HG03457 (cell line): ENCODE measurements at regions not wholly inside any gene's neighbourhood (a gene's known extent, or its start where the extent isn't known, plus 50 kb on each side); places are given as distances from the start of the nearest gene placed in this dataset.
"Not testable (repeated sequence)": the region's sequence is repeated elsewhere in the genome, so short reads cannot be mapped to it uniquely, and the experiment has no call there.

Source experiments
- ATAC-seq: cut with Tn5 transposase; IDR thresholded peaks from one replicate; pipeline ENCODE4 v1.9.1; 2021; ENCODE audit warnings: moderate number of reproducible peaks; ENCODE audit not compliant: unreplicated experiment

GRCh38 chr14:48622980-48623379 lies 947.6 kb upstream of the MDGA2 start:
- no peak for ATAC-seq

- ATAC-seq, result no peak
Observed at GRCh38 chr14:48618057-48618456, 942.7 kb upstream of the MDGA2 start.

- ATAC-seq, result no peak
Observed at GRCh38 chr14:48616931-48617330, 941.5 kb upstream of the MDGA2 start.

DNA sequence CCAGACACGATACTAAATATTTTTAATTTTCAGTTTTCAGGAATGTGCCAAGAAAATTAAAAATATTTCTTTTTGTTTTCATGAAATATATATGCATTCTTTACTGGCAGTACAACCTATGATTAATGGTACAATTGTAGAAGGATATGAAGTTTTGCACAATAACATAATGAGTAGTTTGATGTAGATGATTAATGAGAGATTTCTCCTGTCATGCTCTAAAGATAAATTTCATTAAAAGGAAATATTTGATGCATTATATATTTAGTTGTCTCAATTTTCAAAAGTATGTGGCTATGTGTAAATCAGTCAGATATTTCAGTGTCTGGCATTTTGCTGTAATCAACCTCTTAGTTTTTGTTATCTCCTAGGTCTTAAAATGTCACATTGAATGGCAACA lies 940.2 kb upstream of the MDGA2 start:
- ATAC-seq, result no peak

GRCh38 chr14:48614003-48614402 lies 938.6 kb upstream of the MDGA2 start:
- no peak for ATAC-seq

DNA sequence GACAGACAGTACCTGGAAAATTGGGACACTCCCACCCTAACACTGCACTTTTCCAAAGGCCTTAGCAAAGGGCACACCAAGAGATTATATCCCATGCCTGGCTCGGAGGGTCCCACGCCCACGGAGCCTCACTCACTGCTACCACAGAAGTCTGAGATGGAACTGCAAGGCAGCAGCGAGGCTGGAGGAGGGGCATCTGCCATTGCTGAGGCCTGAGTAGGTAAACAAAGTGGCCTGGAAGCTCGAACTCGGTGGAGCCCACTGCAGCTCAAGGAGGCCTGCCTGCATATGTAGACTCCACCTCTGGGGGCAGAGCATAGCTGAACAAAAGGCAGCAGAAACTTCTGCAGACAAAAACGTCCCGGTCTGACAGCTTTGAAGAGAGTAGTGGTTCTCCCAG lies 931.6 kb upstream of the MDGA2 start:
- ATAC-seq, result not testable (repeated sequence)

DNA sequence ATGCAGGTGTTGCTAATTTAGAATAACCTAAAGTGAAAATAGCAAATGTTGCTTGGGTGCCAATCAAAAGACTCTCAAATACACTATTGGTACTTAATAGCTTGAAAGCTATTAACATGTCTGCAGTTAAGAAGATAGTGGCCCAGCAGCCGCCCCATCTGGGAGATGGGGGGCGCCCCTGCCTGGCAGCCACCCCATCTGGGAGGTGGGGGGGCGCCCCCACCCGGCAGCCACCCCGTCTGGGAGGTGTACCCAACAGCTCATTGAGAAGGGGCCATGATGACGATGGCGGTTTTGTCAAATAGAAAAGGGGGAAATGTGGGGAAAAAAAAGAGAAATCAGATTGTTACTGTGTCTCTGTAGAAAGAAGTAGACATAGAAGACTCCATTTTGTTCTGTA lies 923.1 kb upstream of the MDGA2 start:
- ATAC-seq, result no peak

GRCh38 chr14:48586099-48586498 lies 910.7 kb upstream of the MDGA2 start:
- ATAC-seq, result no peak

GRCh38 chr14:48584031-48584430 lies 908.6 kb upstream of the MDGA2 start:
- peak; percentile 89 for ATAC-seq

DNA sequence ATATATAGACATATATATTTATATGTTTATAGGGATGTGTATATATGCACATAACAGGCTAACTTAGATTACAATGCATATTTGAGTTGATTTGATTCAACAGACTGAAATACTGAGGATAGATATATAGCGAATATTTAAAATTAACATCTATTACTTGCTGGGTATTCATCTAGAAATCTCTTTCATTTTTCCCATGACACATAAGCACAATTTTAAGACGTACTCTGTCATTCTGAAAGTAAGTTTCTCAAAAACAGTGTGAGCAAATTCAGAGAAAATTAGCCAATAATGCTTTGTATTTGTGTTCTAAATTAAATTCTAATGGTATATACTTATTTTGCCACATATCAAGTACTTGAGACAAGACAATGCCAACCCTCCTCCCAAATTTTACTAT lies 907.5 kb upstream of the MDGA2 start:
- ATAC-seq, result no peak

DNA sequence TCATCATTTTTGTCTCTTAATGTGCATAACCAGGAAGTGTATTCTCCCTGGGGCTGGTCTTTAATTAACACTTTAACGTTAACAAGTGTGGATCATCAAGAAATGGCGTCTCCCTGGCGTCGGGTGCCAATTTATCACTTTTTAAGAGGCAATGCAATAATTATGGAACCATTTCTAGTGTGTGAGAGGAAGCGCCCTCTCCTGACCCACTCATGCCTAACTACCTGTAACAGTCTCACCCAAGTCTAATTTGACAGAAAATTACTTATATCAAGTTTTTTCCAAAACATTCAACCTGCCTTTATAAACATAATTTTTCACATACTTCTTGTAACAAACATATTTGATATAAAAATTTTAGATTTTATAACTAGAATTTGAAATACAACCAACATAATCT lies 905.3 kb upstream of the MDGA2 start:
- ATAC-seq, result no peak

GRCh38 chr14:48575772-48576171 lies 900.4 kb upstream of the MDGA2 start:
- no peak for ATAC-seq

- no peak for ATAC-seq
Observed at GRCh38 chr14:48568688-48569087, 893.3 kb upstream of the MDGA2 start.

DNA sequence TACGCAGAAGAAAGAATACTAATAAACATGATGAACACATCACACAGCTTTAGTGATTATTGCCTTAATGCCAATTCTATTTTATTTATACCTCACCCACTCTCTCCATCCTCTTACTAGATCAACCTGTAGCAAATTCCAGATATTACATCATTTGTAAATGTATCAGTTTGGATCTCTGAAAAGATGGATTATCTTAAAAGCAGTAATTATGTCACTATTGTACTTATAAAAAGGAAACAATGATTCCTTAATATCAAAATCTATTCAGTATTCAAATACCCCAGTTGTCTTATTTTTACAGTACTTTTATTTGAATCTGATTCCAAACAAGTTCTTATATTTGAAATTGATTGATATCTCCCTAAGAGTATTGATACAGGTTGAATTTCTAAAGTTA lies 892.8 kb upstream of the MDGA2 start:
- ATAC-seq, result no peak

DNA sequence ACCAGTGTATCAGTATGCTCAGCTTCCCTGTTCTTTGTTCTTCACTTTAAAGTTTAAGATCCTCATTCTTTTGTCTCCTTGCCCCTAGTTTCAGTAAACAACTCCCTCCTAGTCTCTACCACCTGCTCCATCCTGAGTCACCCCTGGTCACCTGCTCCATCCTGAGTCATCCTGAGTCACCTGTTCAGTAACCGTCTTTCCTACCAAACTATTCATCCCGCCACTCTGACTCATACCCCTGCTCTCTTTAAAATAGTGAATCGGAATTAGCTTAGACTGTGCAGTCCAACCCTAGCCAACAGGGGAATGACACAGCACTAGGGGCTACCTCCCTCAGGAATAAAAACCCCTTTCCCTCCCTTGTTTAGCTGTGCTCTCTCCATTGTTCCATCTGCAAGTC lies 888.1 kb upstream of the MDGA2 start:
- ATAC-seq, result no peak

DNA sequence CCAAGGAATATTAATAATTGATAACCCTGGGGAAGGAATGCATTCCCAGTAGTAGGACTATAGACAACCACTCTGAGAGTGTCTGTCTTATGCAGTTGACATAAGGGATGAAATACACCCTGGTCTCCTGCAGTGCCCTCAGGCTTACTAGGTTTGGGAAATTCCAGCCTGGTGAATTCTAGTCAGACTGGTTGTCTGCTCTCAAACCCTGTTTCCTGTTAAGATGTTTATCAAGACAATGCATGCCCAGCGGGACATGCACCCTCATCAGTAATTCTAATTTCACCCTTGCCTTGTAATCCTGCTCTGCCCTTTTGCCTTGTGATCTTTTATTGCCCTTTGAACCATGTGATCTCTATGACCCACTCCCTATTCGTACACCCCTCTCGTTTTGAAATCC lies 886.0 kb upstream of the MDGA2 start:
- ATAC-seq, result not testable (repeated sequence)

DNA sequence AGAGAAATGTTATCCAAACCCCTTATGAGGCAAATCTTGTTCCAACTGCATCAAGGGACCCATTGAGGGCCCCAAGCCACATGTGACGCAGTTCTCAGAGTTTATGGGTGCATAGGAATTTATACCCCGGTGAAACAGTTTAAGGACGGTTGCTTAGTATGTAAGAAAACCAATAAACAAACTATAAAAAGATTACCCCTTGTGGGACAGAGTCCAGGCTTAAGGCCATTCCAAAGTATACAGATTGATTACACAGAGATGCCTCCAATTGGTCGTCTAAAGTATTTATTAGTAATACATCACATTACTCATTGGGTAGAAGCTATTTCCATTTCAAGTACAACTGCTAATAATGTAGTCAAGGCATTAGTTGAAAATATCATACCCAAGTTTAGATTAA lies 885.0 kb upstream of the MDGA2 start:
- ATAC-seq, result no peak

- ATAC-seq, result no peak
Observed at GRCh38 chr14:48553443-48553842, 878.0 kb upstream of the MDGA2 start.

DNA sequence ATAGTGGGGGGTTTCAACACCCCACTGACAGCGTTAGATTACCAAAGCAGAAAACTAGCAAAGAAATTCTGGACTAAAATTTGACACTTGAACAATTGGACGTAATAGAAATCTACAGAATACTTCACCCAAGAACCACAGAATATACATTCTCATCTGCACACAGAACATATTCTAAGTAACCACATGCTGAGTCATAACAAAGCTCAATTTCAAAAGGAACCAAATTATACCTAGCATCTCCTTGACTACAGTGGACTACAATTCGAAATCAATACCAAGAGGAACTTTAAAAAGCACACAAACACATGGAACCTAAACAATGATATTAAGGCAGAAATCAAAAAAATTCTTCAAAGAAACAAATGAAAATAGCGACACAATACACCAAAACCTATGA lies 871.6 kb upstream of the MDGA2 start:
- no peak for ATAC-seq

DNA sequence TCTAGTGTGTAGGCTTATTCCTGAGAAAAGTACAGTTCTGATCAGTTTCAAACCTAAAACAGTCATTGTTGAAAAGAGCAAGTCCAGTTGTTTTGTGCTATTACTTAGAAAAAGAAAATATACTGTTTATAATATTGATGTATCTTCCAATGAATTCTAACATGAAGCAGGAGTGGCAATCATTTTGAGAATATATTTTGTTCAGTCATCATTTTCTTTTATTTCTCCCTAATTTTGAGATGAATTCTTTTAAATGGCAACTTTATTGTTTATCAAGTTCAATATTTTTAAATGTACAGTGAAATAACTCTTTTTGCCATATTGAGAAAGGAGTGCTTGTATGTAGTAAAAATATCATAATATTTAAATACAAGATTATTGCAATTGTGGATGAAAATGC lies 862.2 kb upstream of the MDGA2 start:
- no peak for ATAC-seq

- ATAC-seq, result no peak
Observed at GRCh38 chr14:48536318-48536717, 860.9 kb upstream of the MDGA2 start.

- no peak for ATAC-seq
Observed at GRCh38 chr14:48527832-48528231, 852.4 kb upstream of the MDGA2 start.

GRCh38 chr14:48526307-48526706 lies 850.9 kb upstream of the MDGA2 start:
- no peak for ATAC-seq

- no peak for ATAC-seq
Observed at GRCh38 chr14:48504921-48505320, 829.5 kb upstream of the MDGA2 start.
